Stimulated activated memory B cell treated with anti-CD40 and anti-IgM and Interleukin-4, amounts not matched to agents 10 μg/mL and 1 μg/mL and 100 μg/mL, for 72 hours (primary cell): ENCODE measurements at regions not wholly inside any gene's neighbourhood (a gene's known extent, or its start where the extent isn't known, plus 50 kb on each side); places are given as distances from the start of the nearest gene placed in this dataset.

Source experiments
- ATAC-seq: fragments of 150-1000 bp; cut with Tn5 transposase; 2 replicates; pipeline ENCODE4 v1.10.0; 2021
- H3K27ac Mint-ChIP-seq: one replicate; pipeline ENCODE4 v1.8.0; 2022; ENCODE audit warnings: mild to moderate bottlenecking, mixed read lengths
- H3K27me3 Mint-ChIP-seq: one replicate; pipeline ENCODE4 v1.8.0; 2022; ENCODE audit warnings: mixed read lengths
- H3K36me3 Mint-ChIP-seq: one replicate; pipeline ENCODE4 v1.8.0; 2022; ENCODE audit warnings: mixed read lengths
- H3K4me1 Mint-ChIP-seq: one replicate; pipeline ENCODE4 v1.8.0; 2022; ENCODE audit warnings: mixed read lengths
- H3K4me3 Mint-ChIP-seq: one replicate; pipeline ENCODE4 v1.8.0; 2022; ENCODE audit warnings: mild to moderate bottlenecking, moderate library complexity, mixed read lengths
- H3K9me3 Mint-ChIP-seq: one replicate; pipeline ENCODE4 v1.8.0; 2022; ENCODE audit warnings: mixed read lengths

GRCh38 chr5:173473288-173473687 is 143.2 kb downstream of the BOD1 start:
- H3K4me1 Mint-ChIP-seq, result no peaks in the 10 kb centered on the region
- H3K9me3 Mint-ChIP-seq, result no peaks in the 10 kb centered on the region
- H3K4me3 Mint-ChIP-seq, result no peak overlapping the region
- no peaks in the 10 kb centered on the region for H3K36me3 Mint-ChIP-seq
- no peak for ATAC-seq
- H3K27ac Mint-ChIP-seq, result no peak overlapping the region
- H3K27me3 Mint-ChIP-seq, result no peaks in the 10 kb centered on the region

DNA sequence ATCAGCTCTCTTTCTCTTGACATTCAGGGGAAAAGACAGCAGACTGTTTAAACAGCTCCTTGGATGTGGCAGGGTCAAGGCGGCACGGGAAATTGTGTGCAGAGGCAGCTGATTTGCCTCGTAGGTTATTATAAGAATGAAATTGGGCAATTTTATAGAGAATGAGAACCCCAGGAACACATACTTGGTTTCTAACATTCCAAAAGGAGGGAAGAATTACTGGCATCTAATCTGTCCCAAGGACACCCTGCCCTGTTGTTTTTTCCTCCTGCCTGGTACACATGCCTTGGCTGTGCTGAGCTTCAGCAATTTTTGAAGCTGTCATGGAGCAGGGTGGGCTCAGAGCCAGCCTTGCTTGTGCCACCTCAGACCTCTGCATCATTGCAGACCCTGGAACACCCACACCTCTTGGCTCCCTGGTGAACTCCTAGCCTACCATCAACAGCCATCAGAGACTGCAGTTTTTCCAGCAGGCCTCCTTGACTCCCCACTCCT is 143.6 kb downstream of the BOD1 start:
- no peaks in the 10 kb centered on the region for H3K27me3 Mint-ChIP-seq
- no peak overlapping the region for H3K4me3 Mint-ChIP-seq

GRCh38 chr5:173472164-173472563 is 143.9 kb upstream of the STC2 start:
- Mint-ChIP-seq H3K9me3 (no peaks in the 10 kb centered on the region), H3K27me3 (no peaks in the 10 kb centered on the region), H3K36me3 (no peaks in the 10 kb centered on the region), H3K4me1 (no peaks in the 10 kb centered on the region), H3K27ac (no peak overlapping the region), H3K4me3 (no peak overlapping the region)
- ATAC-seq, result no peak

More for the DNA sequence above, 143.6 kb downstream of the BOD1 start:
- ATAC-seq, result no peak
- Mint-ChIP-seq H3K36me3 (no peaks in the 10 kb centered on the region), H3K9me3 (no peaks in the 10 kb centered on the region), H3K27ac (no peak overlapping the region), H3K4me1 (no peaks in the 10 kb centered on the region)

GRCh38 chr5:173468821-173469251 is 140.6 kb upstream of the STC2 start:
- Mint-ChIP-seq H3K4me1 (no peaks in the 10 kb centered on the region), H3K27ac (no peak overlapping the region), H3K27me3 (no peaks in the 10 kb centered on the region), H3K4me3 (no peak overlapping the region), H3K36me3 (no peaks in the 10 kb centered on the region), H3K9me3 (peaks cover 3% of the 10 kb centered on the region)
- no peak for ATAC-seq

- Mint-ChIP-seq H3K4me1 (no peaks in the 10 kb centered on the region), H3K27ac (no peak overlapping the region), H3K4me3 (no peak overlapping the region), H3K36me3 (no peaks in the 10 kb centered on the region), H3K9me3 (peaks cover 5% of the 10 kb centered on the region), H3K27me3 (no peaks in the 10 kb centered on the region)
- no peak for ATAC-seq
Measured at GRCh38 chr5:173466227-173466626, 138.0 kb upstream of the STC2 start.

GRCh38 chr5:173464813-173465212 is 136.6 kb upstream of the STC2 start:
- no peak for ATAC-seq
- H3K9me3 Mint-ChIP-seq, result peaks cover 5% of the 10 kb centered on the region
- no peak overlapping the region for H3K27ac Mint-ChIP-seq
- H3K27me3 Mint-ChIP-seq, result no peaks in the 10 kb centered on the region
- no peaks in the 10 kb centered on the region for H3K4me1 Mint-ChIP-seq
- no peak overlapping the region for H3K4me3 Mint-ChIP-seq
- H3K36me3 Mint-ChIP-seq, result no peaks in the 10 kb centered on the region

GRCh38 chr5:173463207-173463606 is 135.0 kb upstream of the STC2 start:
- no peaks in the 10 kb centered on the region for H3K4me1 Mint-ChIP-seq
- H3K36me3 Mint-ChIP-seq, result no peaks in the 10 kb centered on the region
- ATAC-seq, result peak; percentile 21
- H3K4me3 Mint-ChIP-seq, result no peak overlapping the region
- H3K9me3 Mint-ChIP-seq, result peaks cover 8% of the 10 kb centered on the region
- no peaks in the 10 kb centered on the region for H3K27me3 Mint-ChIP-seq
- no peak overlapping the region for H3K27ac Mint-ChIP-seq

DNA sequence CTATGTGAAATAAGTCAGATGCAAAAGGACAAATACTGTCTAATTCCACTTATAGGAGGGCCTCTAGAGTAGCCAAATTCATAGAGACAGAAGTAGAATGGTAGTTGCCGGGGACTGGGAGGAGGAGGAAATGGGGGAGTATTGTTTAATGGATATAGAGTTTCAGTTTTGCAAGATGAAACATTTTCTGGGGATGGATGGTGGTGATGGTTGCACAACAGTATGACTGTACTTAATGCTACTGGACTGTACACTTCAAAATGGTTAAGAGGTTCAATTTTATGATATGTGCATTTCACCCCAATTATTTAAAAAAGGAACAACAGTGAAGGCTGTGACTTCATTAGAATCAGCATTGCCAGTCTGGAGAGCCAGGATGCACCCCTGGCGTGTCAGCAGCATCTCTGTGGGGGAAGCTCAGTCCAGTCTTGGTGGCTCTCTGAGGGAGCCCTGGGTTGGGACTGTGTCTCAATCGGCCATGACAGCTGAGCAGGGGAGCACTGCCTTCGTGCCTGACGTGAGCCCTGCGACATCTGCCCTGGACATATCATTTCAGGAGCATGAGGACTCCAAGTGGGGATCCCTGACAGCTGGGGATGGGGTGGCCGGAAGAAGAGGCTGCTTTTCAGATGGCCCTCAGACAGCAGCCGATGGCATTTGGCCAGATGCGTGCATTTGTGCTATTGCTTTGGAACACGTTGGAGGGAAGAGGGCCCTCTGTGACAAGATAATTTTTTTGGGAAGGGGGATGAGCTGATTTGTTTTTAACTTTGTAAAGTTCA is 130.8 kb upstream of the STC2 start:
- H3K4me1 Mint-ChIP-seq, result no peaks in the 10 kb centered on the region
- no peak for ATAC-seq
- no peak overlapping the region for H3K27ac Mint-ChIP-seq
- peaks cover 5% of the 10 kb centered on the region for H3K9me3 Mint-ChIP-seq
- H3K27me3 Mint-ChIP-seq, result no peaks in the 10 kb centered on the region
- H3K36me3 Mint-ChIP-seq, result no peaks in the 10 kb centered on the region
- H3K4me3 Mint-ChIP-seq, result no peak overlapping the region

DNA sequence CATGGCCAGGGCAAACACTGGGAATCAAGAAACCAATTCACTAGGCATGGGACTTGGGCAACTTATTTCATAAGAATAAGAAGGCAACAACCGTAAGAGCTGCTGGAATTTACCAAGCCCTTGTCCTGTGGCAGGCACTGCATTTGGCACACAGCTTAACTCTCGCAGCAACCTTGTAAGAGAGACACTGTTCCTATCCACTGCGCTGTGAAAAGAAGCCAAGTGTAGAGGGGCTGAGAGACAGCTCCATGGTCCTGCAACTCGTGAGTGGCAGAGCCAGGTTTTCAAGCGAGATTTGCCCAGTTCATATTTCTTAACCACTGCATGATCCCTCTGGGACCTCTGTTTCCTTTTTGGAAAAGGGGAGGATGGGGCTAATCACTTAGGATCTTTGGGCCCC is 129.3 kb upstream of the STC2 start:
- H3K9me3 Mint-ChIP-seq, result peaks cover 3% of the 10 kb centered on the region
- no peak overlapping the region for H3K27ac Mint-ChIP-seq
- H3K4me3 Mint-ChIP-seq, result no peak overlapping the region
- H3K27me3 Mint-ChIP-seq, result no peaks in the 10 kb centered on the region
- no peaks in the 10 kb centered on the region for H3K36me3 Mint-ChIP-seq
- ATAC-seq, result no peak
- no peaks in the 10 kb centered on the region for H3K4me1 Mint-ChIP-seq

GRCh38 chr5:173456751-173457171 is 128.5 kb upstream of the STC2 start:
- Mint-ChIP-seq H3K27me3 (no peaks in the 10 kb centered on the region), H3K36me3 (no peaks in the 10 kb centered on the region), H3K27ac (no peak overlapping the region), H3K4me3 (no peak overlapping the region), H3K4me1 (no peaks in the 10 kb centered on the region), H3K9me3 (peaks cover 3% of the 10 kb centered on the region)
- no peak for ATAC-seq

GRCh38 chr5:173456181-173456580 is 128.0 kb upstream of the STC2 start:
- Mint-ChIP-seq H3K9me3 (peaks cover 3% of the 10 kb centered on the region), H3K4me3 (no peak overlapping the region), H3K27ac (no peak overlapping the region), H3K36me3 (no peaks in the 10 kb centered on the region), H3K27me3 (no peaks in the 10 kb centered on the region), H3K4me1 (no peaks in the 10 kb centered on the region)
- ATAC-seq, result no peak

DNA sequence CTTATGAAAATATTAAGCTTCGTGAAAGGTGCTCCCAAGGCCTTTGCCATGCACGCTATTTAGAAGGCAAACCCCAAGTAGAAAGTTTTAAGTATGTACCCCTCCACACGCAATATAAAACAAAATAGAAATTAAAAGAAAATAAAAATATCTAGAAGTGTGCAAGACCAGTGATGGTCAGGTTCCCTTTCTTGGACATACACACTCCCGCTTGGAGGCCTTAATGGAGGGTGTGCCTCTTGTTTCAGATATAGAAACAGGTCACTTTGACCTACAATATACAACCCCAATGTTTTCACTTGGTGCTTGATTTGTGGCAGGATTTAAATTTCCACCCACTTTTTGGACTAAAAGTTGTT is 127.4 kb upstream of the STC2 start:
- Mint-ChIP-seq H3K27me3 (no peaks in the 10 kb centered on the region), H3K27ac (no peak overlapping the region), H3K4me1 (no peaks in the 10 kb centered on the region), H3K36me3 (no peaks in the 10 kb centered on the region), H3K4me3 (no peak overlapping the region), H3K9me3 (peaks cover 3% of the 10 kb centered on the region)
- ATAC-seq, result no peak

DNA sequence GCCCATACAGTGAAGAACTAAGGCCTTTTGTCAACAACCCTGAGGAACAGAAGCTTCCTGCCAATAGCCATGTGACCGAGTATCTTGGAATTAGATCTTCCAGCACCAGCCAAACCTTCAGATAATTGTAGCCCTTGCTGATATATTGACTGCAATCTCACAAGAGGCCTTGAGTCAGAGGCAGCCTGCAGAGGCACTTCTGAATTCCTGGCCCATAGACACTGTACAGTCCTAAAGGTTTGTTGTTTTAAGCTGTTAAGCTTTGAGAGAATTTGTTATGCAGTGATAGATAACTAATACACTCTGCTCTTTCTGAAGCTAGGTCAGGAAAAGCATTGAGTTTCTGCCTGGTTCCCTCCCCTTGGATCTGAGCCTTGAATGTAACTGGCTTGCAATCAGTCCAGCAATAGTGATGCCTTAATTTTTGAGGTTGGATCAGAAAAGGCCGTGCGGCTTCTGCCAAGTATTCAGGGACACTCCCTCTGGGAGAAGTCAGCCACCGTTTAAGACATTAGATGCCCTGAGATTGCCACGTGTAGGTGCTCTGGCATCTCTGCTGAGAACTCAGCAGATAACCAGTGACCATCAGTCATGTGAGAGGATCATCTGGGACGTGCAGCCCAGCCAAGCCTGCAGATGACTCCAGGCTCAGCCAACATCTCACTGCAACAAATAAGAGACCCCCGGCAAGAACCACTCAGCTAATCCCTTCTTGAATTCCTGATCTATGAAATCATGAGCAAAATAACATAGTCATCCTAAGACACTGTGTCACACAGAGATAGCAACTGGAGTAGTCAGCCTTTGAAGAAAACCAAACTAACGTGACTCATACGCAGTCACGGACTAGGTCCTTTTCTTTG is 126.8 kb upstream of the STC2 start:
- Mint-ChIP-seq H3K27ac (no peak overlapping the region), H3K27me3 (no peaks in the 10 kb centered on the region), H3K4me3 (no peak overlapping the region), H3K4me1 (no peaks in the 10 kb centered on the region), H3K9me3 (peaks cover 3% of the 10 kb centered on the region), H3K36me3 (no peaks in the 10 kb centered on the region)
- no peak for ATAC-seq

- Mint-ChIP-seq H3K4me1 (no peaks in the 10 kb centered on the region), H3K27me3 (no peaks in the 10 kb centered on the region), H3K4me3 (no peak overlapping the region), H3K36me3 (no peaks in the 10 kb centered on the region), H3K9me3 (peaks cover 3% of the 10 kb centered on the region), H3K27ac (no peak overlapping the region)
- no peak for ATAC-seq
Measured at GRCh38 chr5:173454361-173454735, 126.1 kb upstream of the STC2 start.

DNA sequence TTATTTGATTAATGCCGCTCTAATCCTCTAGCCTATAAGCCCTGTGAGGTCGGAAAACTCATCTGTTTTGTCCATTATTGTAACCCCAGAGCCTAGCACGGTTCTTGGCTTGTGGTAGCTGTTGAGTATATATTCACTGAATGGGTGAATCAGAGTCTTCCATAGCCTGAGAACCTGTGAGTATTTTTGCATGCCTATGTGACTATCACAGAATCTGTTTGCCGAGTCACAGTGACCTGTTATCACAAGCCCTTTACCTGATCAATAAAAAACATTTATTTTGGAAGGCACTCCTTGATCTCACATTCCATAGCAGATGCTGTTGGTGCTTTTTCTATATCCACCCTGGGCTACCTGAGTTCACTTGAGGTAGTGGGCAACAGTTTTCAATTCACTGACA is 125.0 kb upstream of the STC2 start:
- Mint-ChIP-seq H3K27ac (no peak overlapping the region), H3K4me1 (no peaks in the 10 kb centered on the region), H3K36me3 (no peaks in the 10 kb centered on the region), H3K4me3 (no peak overlapping the region), H3K9me3 (no peaks in the 10 kb centered on the region), H3K27me3 (no peaks in the 10 kb centered on the region)
- ATAC-seq, result no peak
